ENCODE measurements at regions not wholly inside any gene's neighbourhood (a gene's known extent, or its start where the extent isn't known, plus 50 kb on each side); places are given as distances from the start of the nearest gene placed in this dataset.

GRCh38 chr21:27290028-27290427, 323.1 kb upstream of the ADAMTS5 start:
- Mint-ChIP-seq H3K27ac (ENCODE audit: unreplicated experiment) (no peak overlapping the region), H3K9me3 (ENCODE audit: unreplicated experiment) (no peaks in the 10 kb centered on the region), H3K36me3 (ENCODE audit: unreplicated experiment) (peaks cover 4% of the 10 kb centered on the region)

GRCh38 chr21:27286760-27287159, 319.9 kb upstream of the ADAMTS5 start:
- DNase-seq: no peak
- H3K4me1 Mint-ChIP-seq (ENCODE audit: low read depth, unreplicated experiment): no peaks in the 10 kb centered on the region
- H3K36me3 Mint-ChIP-seq (ENCODE audit: unreplicated experiment): peaks cover 4% of the 10 kb centered on the region
- no peaks in the 10 kb centered on the region for H3K9me3 Mint-ChIP-seq (ENCODE audit: unreplicated experiment)
- no peaks in the 10 kb centered on the region for H3K27me3 Mint-ChIP-seq (ENCODE audit: unreplicated experiment)
- H3K4me3 Mint-ChIP-seq (ENCODE audit: unreplicated experiment): no peak overlapping the region
- H3K27ac Mint-ChIP-seq (ENCODE audit: unreplicated experiment): no peak overlapping the region
- no peak for TF ChIP-seq CTCF (IDR thresholded peaks at IDR 0.05; ENCODE audit: partially characterized antibody, unreplicated experiment)

More at GRCh38 chr21:27290028-27290427, 323.1 kb upstream of the ADAMTS5 start:
- Mint-ChIP-seq H3K4me1 (ENCODE audit: low read depth, unreplicated experiment) (no peaks in the 10 kb centered on the region), H3K4me3 (ENCODE audit: unreplicated experiment) (no peak overlapping the region), H3K27me3 (ENCODE audit: unreplicated experiment) (no peaks in the 10 kb centered on the region)
- DNase-seq: no peak
- TF ChIP-seq CTCF (IDR thresholded peaks at IDR 0.05; ENCODE audit: partially characterized antibody, unreplicated experiment): no peak

GRCh38 chr21:27277110-27277509, 310.2 kb upstream of the ADAMTS5 start:
- Mint-ChIP-seq H3K27me3 (ENCODE audit: unreplicated experiment) (no peaks in the 10 kb centered on the region), H3K27ac (ENCODE audit: unreplicated experiment) (no peak overlapping the region), H3K36me3 (ENCODE audit: unreplicated experiment) (no peaks in the 10 kb centered on the region), H3K4me3 (ENCODE audit: unreplicated experiment) (no peak overlapping the region), H3K9me3 (ENCODE audit: unreplicated experiment) (no peaks in the 10 kb centered on the region), H3K4me1 (ENCODE audit: low read depth, unreplicated experiment) (no peaks in the 10 kb centered on the region)
- no peak for TF ChIP-seq CTCF (IDR thresholded peaks at IDR 0.05; ENCODE audit: partially characterized antibody, unreplicated experiment)
- DNase-seq: no peak

- no peaks in the 10 kb centered on the region for H3K9me3 Mint-ChIP-seq (ENCODE audit: unreplicated experiment)
Observed at GRCh38 chr21:27275294-27275927, 308.5 kb upstream of the ADAMTS5 start.

More at GRCh38 chr21:27275294-27275927, 308.5 kb upstream of the ADAMTS5 start:
- Mint-ChIP-seq H3K4me1 (ENCODE audit: low read depth, unreplicated experiment) (no peaks in the 10 kb centered on the region), H3K36me3 (ENCODE audit: unreplicated experiment) (no peaks in the 10 kb centered on the region), H3K4me3 (ENCODE audit: unreplicated experiment) (no peak overlapping the region), H3K27me3 (ENCODE audit: unreplicated experiment) (no peaks in the 10 kb centered on the region), H3K27ac (ENCODE audit: unreplicated experiment) (no peak overlapping the region)
- no peak for TF ChIP-seq CTCF (IDR thresholded peaks at IDR 0.05; ENCODE audit: partially characterized antibody, unreplicated experiment)
- no peak for DNase-seq
